H9 (cell line): ENCODE measurements at regions not wholly inside any gene's neighbourhood (a gene's known extent, or its start where the extent isn't known, plus 50 kb on each side); places are given as distances from the start of the nearest gene placed in this dataset.

Experiments
- DNase-seq: peaks from one replicate; pipeline ENCODE4 v3.0.0-alpha.2; 2017
- H2AFZ ChIP-seq: one replicate; pipeline ENCODE4 v1.6.1; 2013; ENCODE audit warnings: mild to moderate bottlenecking, low read length, control low read depth, moderate library complexity
- H2AK5ac ChIP-seq: 2 replicates; pipeline ENCODE4 v1.6.1; 2013; ENCODE audit warnings: low read length, control low read depth, mixed read lengths; ENCODE audit not compliant: insufficient read length
- H2BK120ac ChIP-seq: one replicate; pipeline ENCODE4 v1.6.1; 2013; ENCODE audit warnings: low read depth, mild to moderate bottlenecking, low read length, control low read depth, inconsistent platforms; ENCODE audit not compliant: poor library complexity, severe bottlenecking
- H2BK12ac ChIP-seq: 2 replicates; pipeline ENCODE4 v1.6.1; 2013; ENCODE audit warnings: low read length, control low read depth, mixed read lengths, low read depth; ENCODE audit not compliant: insufficient read length
- H2BK15ac ChIP-seq: 2 replicates; pipeline ENCODE4 v1.6.1; 2013; ENCODE audit warnings: low read depth, low read length, control low read depth
- H2BK20ac ChIP-seq: one replicate; pipeline ENCODE4 v1.6.1; 2013; ENCODE audit warnings: low read depth, mild to moderate bottlenecking, low read length, control low read depth, inconsistent platforms; ENCODE audit not compliant: poor library complexity, severe bottlenecking
- H2BK5ac ChIP-seq: 2 replicates; pipeline ENCODE4 v1.6.1; 2013; ENCODE audit warnings: low read length, control low read depth, mixed read lengths; ENCODE audit not compliant: insufficient read length
- H3K14ac ChIP-seq: 2 replicates; pipeline ENCODE4 v1.6.1; 2013; ENCODE audit warnings: low read length, control low read depth; ENCODE audit not compliant: insufficient read depth
- H3K18ac ChIP-seq: 2 replicates; pipeline ENCODE4 v1.6.1; 2013; ENCODE audit warnings: low read depth, mild to moderate bottlenecking, mixed read lengths, low read length, control low read depth; ENCODE audit not compliant: insufficient read length
- H3K23ac ChIP-seq: 2 replicates; pipeline ENCODE4 v1.6.1; 2013; ENCODE audit warnings: low read length, control low read depth, mixed read lengths, low read depth; ENCODE audit not compliant: insufficient read length
- H3K23me2 ChIP-seq: 2 replicates; pipeline ENCODE4 v1.6.1; 2013; ENCODE audit warnings: low read depth, mild to moderate bottlenecking, mixed read lengths, low read length, control low read depth; ENCODE audit not compliant: insufficient read length, poor library complexity, severe bottlenecking
- H3K27ac ChIP-seq: 2 replicates; pipeline ENCODE4 v1.5.1; 2013; ENCODE audit warnings: low read length, control low read depth, mixed read lengths, low read depth; ENCODE audit not compliant: insufficient read length
- H3K27me3 ChIP-seq: 2 replicates; pipeline ENCODE4 v1.6.1; 2013; ENCODE audit warnings: low read length, control low read depth, inconsistent platforms; ENCODE audit not compliant: insufficient read depth
- H3K4ac ChIP-seq: 2 replicates; pipeline ENCODE4 v1.6.1; 2013; ENCODE audit warnings: low read depth, mild to moderate bottlenecking, control low read depth, inconsistent platforms, low read length, moderate library complexity
- H3K4me1 ChIP-seq: 2 replicates; pipeline ENCODE4 v1.6.1; 2013; ENCODE audit warnings: low read length, control low read depth, inconsistent platforms; ENCODE audit not compliant: insufficient read depth
- H3K4me2 ChIP-seq: 2 replicates; pipeline ENCODE4 v1.6.1; 2013; ENCODE audit warnings: low read length, control low read depth, mixed read lengths; ENCODE audit not compliant: insufficient read length, insufficient read depth
- H3K56ac ChIP-seq: 2 replicates; pipeline ENCODE4 v1.6.1; 2013; ENCODE audit warnings: low read depth, mild to moderate bottlenecking, mixed read lengths, low read length, control low read depth; ENCODE audit not compliant: insufficient read length
- H3K79me1 ChIP-seq: 2 replicates; pipeline ENCODE4 v1.6.1; 2013; ENCODE audit warnings: low read depth, mild to moderate bottlenecking, moderate library complexity, low read length, control low read depth, inconsistent platforms; ENCODE audit not compliant: insufficient read depth, poor library complexity, severe bottlenecking
- H3K79me2 ChIP-seq: 2 replicates; pipeline ENCODE4 v1.6.1; 2013; ENCODE audit warnings: low read length, control low read depth, inconsistent platforms; ENCODE audit not compliant: insufficient read depth
- H3K9ac ChIP-seq: 2 replicates; pipeline ENCODE4 v1.6.1; 2013; ENCODE audit warnings: low read length, control low read depth, mixed read lengths; ENCODE audit not compliant: insufficient read length; ENCODE audit errors: extremely low read depth
- H3K9me3 ChIP-seq: one replicate; pipeline ENCODE4 v1.6.1; 2013; ENCODE audit warnings: low read depth, low read length, inconsistent platforms; ENCODE audit not compliant: control insufficient read depth
- H3T11ph ChIP-seq: one replicate; pipeline ENCODE4 v1.6.1; 2013; ENCODE audit warnings: mild to moderate bottlenecking, low read length, control low read depth, inconsistent platforms
- H4K20me1 ChIP-seq: one replicate; pipeline ENCODE4 v1.6.1; 2013; ENCODE audit not compliant: control insufficient read depth, insufficient read length, insufficient read depth
- H4K5ac ChIP-seq: 2 replicates; pipeline ENCODE4 v1.6.1; 2013; ENCODE audit warnings: low read depth, mild to moderate bottlenecking, mixed read lengths, low read length, control low read depth; ENCODE audit not compliant: insufficient read length
- H4K8ac ChIP-seq: replicated peaks from 2 replicates; pipeline ENCODE4 v1.6.1; 2013; ENCODE audit warnings: low read length, control low read depth, mixed read lengths, low read depth; ENCODE audit not compliant: insufficient read length
- H4K91ac ChIP-seq: 2 replicates; pipeline ENCODE4 v1.6.1; 2013; ENCODE audit warnings: low read depth, mild to moderate bottlenecking, moderate library complexity, mixed read lengths, low read length, control low read depth; ENCODE audit not compliant: insufficient read length
- H3K27ac Mint-ChIP-seq, 3 experiments: 2 replicates in 2 of 3; 3 replicates in 1 of 3; pipeline ENCODE4 v1.8.0; 2020 to 2021; ENCODE audit warnings: mixed read lengths in 3 of 3, mild to moderate bottlenecking in 1 of 3, moderate library complexity in 1 of 3
- H3K27me3 Mint-ChIP-seq: 2 replicates; pipeline ENCODE4 v1.8.0; 2021; ENCODE audit warnings: low read depth, mild to moderate bottlenecking, moderate library complexity, mixed read lengths
- H3K36me3 Mint-ChIP-seq, 3 experiments: 2 replicates in 2 of 3; 3 replicates in 1 of 3; pipeline ENCODE4 v1.8.0; 2020 to 2021; ENCODE audit warnings: low read depth in 3 of 3, mixed read lengths in 3 of 3; ENCODE audit not compliant: insufficient read depth in 1 of 3
- H3K4me1 Mint-ChIP-seq, 2 experiments: 2 replicates each; pipeline ENCODE4 v1.8.0; 2020; ENCODE audit warnings: mixed read lengths in 2 of 2
- H3K4me3 Mint-ChIP-seq, 2 experiments: 2 replicates in 1 of 2; 3 replicates in 1 of 2; pipeline ENCODE4 v1.8.0; 2020 to 2021; ENCODE audit warnings: mild to moderate bottlenecking in 2 of 2, mixed read lengths in 2 of 2, moderate library complexity in 1 of 2
- H3K9me3 Mint-ChIP-seq, 2 experiments: 2 replicates in 1 of 2; 3 replicates in 1 of 2; pipeline ENCODE4 v1.8.0; 2020; ENCODE audit warnings: mild to moderate bottlenecking in 2 of 2, mixed read lengths in 2 of 2, moderate library complexity in 1 of 2
- CTCF ChIP-seq: fragments of 200-600 bp; sonication (generic); conservative IDR thresholded peaks from 3 replicates; pipeline ENCODE4 v1.8.0; 2021; ENCODE audit warnings: antibody characterized with exemption, mild to moderate bottlenecking
- WGBS: extraction: QIAGEN DNeasy Blood & Tissue Kit; methylation state at CpG from one replicate; pipeline ENCODE4 v1.1.7; 2013; ENCODE audit warnings: missing lambda C conversion rate, low lambda C conversion rate, mixed read lengths; ENCODE audit not compliant: insufficient read length; ENCODE audit errors: extremely low coverage; 5-methylcytosine and 5-hydroxymethylcytosine counted together

GRCh38 chr20:23161968-23162696 lies 76.0 kb upstream of the CD93 start:
- H3K56ac ChIP-seq = no peak overlapping the region
- no peak overlapping the region for H3K23ac ChIP-seq
- peaks cover 7% of the 10 kb centered on the region; the same call in 1 of the 2 replicates for H3K4me1 ChIP-seq
- no peak overlapping the region for H3K27ac ChIP-seq
- H4K5ac ChIP-seq = no peak overlapping the region
- H3K9me3 ChIP-seq = no peaks in the 10 kb centered on the region
- Mint-ChIP-seq H3K36me3 (no peaks in the 10 kb centered on the region), H3K9me3 (no peaks in the 10 kb centered on the region), H3K4me1 (peaks cover 24 to 32% of the 10 kb centered on the region in 2 experiments), H3K27me3 (peaks cover 8% of the 10 kb centered on the region), H3K4me3 (no peak overlapping the region), H3K27ac (no peak overlapping the region; a peak in 1 of 7 replicates)
- H3K18ac ChIP-seq = no peak overlapping the region
- no peak overlapping the region for H3K14ac ChIP-seq
- no peak overlapping the region for H4K91ac ChIP-seq
- no peaks in the 10 kb centered on the region for H3K27me3 ChIP-seq
- H3K4ac ChIP-seq = no peak overlapping the region
- H2BK5ac ChIP-seq = no peak overlapping the region
- H2BK120ac ChIP-seq = no peak overlapping the region
- TF ChIP-seq CTCF = no peak
- no peak overlapping the region for H3K9ac ChIP-seq
- H3T11ph ChIP-seq = no peak overlapping the region
- no peaks in the 10 kb centered on the region for H3K79me1 ChIP-seq
- no CpG with 5 or more reads among the region's 12 CpGs for WGBS
- no peak overlapping the region for H2AK5ac ChIP-seq
- H4K20me1 ChIP-seq = no peaks in the 10 kb centered on the region
- no peak overlapping the region for H4K8ac ChIP-seq
- peak; percentile 22 for DNase-seq
- no peaks in the 10 kb centered on the region for H3K23me2 ChIP-seq
- no peak overlapping the region for H2AFZ ChIP-seq
- no peak overlapping the region for H2BK20ac ChIP-seq
- H3K4me2 ChIP-seq = no peak overlapping the region
- H2BK12ac ChIP-seq = no peak overlapping the region
- no peaks in the 10 kb centered on the region for H3K79me2 ChIP-seq
- H2BK15ac ChIP-seq = no peak overlapping the region
